HG03442 (cell line): ENCODE measurements at regions not wholly inside any gene's neighbourhood (a gene's known extent, or its start where the extent isn't known, plus 50 kb on each side); places are given as distances from the start of the nearest gene placed in this dataset.
"Not testable (repeated sequence)": the region's sequence is repeated elsewhere in the genome, so short reads cannot be mapped to it uniquely, and the experiment has no call there.

ENCODE experiments used
- ATAC-seq: cut with Tn5 transposase; IDR thresholded peaks from one replicate; pipeline ENCODE4 v1.9.1; 2021; ENCODE audit warnings: mild to moderate bottlenecking, moderate library complexity; ENCODE audit not compliant: unreplicated experiment

DNA sequence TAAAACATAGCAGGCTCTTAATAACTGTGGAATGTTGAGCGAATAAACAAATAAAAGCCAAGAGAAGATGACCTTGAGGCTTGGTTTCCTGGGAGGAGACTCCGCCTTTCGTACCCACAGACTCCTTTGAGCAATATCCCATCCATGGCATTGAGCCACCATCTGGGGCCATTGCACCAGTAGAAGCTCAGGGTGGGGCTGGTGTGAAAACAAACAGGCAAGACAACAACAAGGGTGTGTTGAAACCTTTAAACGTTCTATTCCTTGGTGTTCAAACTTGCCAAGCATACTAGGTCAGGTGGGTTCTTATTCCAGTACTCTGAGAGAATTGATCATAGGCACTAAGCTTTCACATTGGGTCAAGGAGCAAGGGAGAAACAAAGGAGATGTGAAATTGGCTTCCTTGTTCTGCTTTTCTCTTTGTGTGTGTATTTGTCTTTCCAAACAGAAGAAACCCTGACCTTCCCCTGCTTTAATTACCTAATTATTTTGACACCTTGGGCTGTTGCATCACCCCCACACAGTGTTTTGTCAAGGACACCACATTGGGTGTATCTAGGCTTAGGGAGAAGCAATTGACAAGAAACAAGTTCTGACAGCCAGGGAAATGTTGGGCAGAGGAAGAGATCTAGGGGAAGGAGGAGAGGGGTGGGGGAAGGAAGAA is 105.1 kb upstream of the BCL6 start:
- no peak for ATAC-seq

DNA sequence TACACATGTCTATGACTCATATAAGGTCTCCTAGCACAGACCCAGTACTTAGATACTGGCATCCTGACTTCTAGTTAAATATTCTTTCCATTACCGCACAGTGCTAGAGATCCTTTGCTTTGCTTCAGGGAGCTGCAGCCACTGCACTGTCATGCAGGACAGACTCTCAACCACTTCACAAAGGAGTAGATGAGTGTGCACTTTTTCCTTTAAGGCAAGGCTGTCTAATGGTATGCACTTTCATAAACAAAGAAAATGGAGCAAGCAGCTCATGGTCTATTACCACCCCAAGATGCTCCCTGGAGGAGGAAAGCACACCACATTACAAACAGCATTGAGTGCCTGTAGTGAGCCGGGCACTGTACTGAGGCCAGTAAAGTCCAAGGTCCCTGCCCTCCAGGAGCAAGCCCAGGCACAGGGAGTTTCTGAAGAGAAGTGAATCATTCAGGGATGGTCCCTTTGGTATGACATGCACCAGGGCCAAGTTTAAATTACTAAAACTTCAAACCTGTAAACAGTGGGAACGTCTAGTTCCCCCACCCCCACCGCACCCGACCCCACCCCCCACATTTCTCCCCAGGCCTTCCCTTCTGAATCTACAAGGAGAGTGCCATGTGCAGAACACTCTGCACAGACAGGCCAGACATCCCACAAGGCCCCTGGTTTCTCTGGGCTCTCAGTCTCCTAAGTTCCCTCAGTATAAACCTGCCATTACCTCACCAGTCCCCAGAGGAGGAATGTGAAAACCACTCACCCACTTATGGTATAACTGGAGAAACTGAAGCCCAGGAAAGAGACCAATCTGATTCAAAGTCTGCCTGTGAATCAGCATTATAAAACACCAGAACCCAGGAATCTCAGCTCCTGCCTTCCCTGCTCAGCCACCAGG is 107.8 kb upstream of the BCL6 start:
- no peak for ATAC-seq

DNA sequence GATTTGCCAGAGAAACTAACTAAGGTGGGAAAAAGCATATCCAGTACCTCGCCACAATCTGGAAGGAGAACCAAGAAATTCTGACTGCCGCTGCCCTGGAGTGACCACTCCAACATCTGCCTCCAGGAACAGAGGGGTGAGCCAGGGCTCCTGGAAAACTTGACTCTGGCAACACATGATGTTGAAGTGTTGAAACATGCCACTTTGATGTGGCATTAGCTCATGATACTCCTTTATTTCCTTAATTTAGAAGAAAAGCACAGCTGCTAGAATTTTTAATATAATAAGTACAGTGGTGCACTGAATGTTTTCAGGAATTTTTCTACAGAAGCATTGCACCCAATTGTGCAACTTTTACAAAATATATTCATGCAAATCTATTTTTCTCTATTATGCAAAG is 109.9 kb upstream of the BCL6 start:
- no peak for ATAC-seq

DNA sequence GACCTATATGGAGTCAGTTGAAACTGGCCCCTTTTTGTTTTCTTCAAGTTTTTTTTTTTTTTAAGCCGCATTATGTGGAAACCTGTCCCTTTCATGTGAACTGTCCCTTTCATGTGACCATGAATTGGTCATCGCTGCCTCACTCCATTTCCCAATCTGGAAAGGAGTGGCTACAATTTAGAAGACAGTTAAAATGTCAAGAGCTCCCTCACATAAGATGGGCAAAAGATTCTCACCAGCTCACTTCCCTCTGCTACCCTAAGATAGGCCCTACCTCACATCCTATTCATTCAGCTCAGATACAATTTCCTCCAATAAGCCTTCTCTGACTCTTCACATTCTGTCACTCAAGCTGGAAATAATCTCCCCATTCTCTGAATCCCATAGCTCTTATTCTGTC is 111.3 kb upstream of the BCL6 start:
- ATAC-seq, result no peak

DNA sequence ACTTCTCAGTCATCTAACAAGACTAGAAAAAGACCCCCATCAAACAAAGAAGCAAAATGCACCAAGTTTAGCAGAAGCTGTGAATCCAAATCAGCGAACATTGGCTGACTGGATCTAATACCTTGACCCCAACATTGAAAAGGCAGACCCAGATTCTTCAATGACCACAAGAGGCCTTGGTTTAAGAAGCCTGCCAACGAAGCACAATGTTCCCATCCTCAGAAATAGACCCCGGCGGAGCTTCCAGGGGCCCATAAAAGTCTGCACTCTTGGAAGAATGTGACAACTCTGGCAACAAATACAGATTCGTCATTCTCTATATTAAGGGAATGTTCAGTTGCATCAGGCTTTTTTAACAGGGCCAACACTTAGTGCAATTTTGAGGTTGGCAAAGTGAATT is 112.8 kb upstream of the BCL6 start:
- ATAC-seq, result no peak

DNA sequence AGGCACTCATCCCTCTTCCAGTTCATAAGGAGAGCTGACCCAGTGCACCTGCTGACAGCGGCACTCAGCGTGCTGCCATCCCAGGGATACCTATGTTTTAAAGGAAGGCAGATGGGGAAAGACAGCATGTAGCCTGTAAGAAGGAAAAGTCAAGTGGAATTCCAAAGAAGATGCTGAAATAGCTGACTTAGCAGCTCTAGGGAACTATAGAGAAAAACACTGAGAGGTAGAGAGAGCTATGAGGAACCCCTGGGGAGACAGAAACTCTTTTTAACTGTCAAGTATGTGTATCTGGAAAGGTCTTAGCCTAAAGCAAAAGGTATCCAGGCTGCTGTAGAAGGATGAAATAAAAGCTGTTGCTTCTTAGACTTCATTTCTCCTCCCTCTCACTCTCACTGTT is 113.4 kb upstream of the BCL6 start:
- ATAC-seq, result no peak

DNA sequence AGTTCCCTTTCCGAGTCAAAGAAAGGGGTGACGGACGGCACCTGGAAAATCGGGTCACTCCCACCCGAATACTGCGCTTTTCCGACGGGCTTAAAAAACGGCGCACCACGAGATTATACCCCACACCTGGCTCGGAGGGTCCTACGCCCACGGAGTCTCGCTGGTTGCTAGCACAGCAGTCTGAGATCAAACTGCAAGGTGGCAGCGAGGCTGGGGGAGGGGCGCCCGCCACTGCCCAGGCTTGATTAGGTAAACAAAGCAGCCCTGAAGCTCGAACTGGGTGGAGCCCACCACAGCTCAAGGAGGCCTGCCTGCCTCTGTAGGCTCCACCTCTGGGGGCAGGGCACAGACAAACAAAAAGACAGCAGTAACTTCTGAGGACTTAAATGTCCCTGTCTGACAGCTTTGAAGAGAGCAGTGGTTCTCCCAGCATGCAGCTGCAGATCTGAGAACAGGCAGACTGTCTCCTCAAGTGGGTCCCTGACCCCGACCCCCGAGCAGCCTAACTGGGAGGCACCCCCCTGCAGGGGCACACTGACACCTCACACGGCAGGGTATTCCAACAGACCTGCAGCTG is 117.5 kb upstream of the BCL6 start:
- not testable (repeated sequence) for ATAC-seq

DNA sequence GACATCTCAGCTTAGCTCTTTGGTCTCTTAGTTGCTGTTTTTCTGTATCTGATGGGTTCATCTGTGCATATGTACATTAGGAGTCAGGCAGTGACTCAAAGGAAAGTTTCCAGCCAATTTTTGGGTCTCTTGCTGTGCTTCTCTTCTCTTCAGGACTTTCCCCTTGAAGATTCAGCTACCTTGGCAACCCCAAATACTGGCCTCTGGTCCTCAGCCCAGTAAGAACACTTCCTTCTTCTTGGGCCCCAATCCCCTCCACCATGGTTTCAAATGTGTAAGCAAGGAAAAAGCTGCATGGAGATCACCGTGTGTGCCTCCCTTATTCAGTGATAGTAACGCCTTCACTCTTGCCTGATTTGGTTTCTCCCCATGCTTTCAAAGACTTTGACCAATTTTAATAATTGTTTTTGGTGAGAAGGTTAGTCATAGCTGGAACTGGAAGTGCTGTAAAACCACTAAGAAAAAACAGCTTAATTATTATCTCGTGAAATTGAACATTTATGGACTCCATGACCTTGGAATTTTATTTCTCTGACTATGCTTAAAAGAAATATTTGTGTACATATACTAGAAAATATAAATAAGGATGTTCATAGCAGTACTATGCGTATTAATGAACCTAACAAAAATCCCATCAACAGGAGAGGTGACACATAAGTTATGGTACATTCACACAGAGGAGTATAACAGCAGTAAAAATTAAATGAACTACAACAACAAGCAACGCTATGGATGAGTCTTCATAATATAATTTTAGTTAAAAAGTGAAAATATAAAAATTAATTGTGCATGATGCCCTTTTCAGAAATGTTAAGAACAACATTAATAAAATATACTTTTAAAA is 125.3 kb upstream of the BCL6 start:
- ATAC-seq, result no peak

DNA sequence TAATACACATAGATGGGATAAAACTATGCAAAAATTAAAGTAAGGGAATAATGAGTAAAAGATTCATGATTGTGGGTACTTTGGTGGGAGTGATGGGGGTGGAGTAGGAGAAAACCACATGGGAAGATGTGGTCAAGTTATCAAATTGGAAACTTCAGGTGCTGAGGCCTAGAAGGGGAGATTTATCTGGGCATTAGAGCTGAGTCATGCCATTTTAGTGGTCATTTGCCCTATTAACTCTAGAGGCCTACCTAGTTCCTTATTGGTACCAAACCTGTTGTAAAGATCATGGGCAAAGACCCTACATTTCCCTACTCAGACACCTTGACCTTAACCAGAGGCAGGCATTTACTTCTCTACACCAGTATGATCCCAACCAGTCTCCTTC is 125.9 kb upstream of the BCL6 start:
- no peak for ATAC-seq

DNA sequence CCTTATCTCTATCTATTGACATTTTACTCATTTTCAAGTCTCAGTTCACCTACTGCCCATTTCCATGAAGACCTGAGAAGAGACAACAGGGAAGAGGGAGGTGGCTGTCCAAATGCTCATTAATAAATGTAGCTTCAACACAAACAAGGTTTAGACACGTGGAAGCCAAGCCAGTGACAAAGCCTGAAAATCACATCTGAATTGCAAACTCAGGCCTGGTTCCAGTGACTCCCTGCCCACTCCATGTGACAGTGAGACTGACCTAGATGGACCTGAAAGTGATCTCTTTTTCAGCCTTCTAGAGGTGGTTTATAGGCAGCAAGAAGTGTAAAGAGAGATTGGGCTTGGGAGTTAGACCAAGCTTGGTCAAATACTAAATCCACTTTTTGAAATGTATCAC is 126.6 kb upstream of the BCL6 start:
- no peak for ATAC-seq

DNA sequence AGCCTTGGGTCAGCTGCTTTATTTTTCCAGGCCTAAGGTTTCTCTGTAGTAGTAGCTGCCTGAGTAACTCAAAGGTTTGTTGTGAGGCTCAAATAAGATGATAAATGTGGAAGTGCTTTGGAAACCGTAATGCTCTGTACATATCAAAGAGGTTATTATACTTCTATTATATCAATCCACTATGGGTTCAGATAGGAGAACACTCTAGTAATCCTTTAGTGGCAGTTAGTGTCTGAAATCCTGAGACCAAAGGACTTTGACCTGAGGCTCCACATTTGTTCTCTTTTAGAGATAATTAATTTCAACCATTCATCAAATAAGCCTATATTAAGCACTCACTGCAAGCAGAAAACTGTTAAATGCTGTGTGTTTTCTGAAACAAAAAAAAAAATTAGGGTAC is 128.6 kb upstream of the BCL6 start:
- no peak for ATAC-seq

DNA sequence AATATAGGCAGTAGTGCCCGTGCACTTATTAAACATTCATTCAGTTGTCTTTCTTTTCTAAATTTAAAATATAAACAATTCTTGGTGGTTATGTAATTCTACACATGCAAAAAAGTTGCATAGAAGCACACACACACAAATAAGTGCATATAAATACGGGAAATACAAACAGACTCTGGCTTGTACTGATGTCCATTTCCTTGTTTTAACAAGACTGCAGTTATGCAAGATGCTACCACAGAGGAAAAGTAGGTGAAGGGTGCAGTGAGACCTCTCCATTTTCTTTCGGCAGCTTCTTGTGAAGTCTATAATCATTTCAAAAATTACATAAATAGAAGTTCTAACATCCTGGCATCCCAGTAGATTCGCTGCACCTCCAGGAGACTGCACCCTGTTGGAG is 130.6 kb upstream of the BCL6 start:
- ATAC-seq, result no peak

DNA sequence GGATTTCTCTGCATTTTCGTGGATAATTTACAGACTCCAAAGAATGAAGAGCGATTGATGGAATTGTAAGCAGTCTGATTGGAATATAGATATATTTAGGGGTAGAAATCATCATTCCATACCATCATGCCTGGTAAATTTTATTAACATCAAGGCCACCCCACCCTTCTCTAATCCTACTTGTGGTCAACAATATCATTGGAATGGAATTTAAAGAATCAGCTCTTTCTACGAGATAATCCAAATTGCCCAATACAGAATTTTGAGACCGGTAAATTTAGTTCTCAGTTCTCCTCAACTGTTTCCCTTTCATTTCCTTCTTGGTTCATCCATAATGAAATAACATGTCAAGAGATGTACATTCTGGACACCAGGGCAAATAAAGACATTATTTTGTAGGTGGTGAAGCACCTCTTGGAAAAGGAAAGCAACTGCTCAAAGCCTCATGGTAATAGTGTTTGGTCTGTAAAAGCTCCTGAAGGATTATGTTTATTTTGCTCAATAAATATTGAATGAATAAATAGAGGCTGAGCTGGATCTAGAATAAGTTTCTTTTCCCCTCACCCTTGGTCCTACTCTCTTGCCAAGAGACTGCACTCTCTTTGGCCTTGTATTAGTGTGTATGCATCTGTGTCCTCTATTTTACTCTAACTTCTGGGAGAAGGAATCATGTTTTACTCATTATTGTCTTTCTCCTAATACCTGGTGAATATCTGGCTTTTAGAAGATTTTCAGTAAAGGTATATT is 133.7 kb upstream of the BCL6 start:
- no peak for ATAC-seq

DNA sequence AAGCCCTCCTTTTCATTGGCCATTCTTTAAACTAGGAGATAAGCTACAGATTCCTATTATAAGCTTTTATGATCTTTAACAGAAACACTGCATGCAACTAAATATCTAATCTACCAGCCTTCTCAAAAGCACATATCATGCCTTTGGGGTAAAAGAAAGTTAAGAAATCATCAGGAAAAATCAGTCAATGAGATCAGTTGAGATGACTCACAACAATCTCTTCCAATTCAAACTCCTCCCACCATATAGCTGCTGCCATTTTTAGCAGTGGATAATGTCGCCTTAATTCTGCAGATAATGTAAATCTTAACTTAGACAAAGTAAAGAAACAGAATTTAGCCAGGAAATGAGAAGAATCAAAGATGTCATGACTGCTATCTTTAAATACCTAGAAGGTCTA is 135.2 kb upstream of the BCL6 start:
- no peak for ATAC-seq

DNA sequence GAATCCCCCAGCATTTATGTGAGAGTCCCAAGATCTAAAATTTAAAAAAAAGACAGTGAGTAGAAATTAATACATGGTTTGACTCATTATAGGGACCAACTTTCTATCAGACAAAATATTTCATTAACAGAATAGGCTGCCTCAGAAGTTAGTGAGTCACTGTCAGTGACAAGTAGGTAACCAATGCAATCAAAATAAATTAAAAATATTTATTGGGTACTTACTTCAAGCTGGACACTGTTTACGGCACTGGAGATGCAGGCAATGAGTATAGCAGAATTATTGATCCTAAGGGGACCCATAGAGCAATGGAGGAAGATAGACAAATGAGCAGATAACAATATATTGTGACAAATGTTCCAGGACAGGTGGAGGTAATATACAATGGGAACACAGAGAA is 135.6 kb upstream of the BCL6 start:
- no peak for ATAC-seq

DNA sequence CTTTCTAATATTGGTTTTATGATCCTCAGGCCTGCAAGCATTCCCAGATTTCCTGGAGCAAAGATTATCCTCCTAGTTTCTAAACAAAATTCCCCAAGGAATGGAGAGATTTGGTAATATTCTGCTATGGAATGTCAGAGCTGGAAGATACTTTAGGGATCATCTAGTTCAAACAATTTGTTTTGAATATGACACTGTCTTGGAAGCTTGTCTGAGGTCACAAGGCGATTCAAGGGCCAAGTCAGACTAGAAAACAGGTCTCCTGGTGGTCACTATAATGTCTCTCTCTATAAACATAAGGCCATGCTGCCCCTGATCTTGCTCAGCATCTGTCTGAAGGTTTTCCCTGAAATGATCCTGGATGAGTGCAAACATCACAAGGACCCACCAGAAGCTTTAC is 143.4 kb upstream of the BCL6 start:
- no peak for ATAC-seq

DNA sequence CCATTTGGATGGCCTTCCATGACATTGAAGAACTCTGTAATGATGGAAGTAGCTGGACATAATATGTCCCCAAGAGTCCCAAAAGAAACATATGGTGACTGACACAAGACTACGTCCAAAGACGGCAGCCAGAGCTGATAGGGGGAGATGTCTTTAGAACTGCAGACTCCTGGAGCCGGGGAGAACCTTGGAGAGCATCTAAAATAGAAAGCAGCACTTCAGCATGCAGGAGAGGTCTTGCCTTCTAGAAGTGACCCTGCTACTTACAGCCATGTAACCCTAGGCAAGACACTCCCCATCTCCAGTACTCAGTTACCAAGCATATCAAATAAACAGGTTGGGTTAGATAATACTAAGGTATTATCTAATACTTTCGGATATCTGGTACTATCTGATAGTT is 143.8 kb upstream of the BCL6 start:
- no peak for ATAC-seq

DNA sequence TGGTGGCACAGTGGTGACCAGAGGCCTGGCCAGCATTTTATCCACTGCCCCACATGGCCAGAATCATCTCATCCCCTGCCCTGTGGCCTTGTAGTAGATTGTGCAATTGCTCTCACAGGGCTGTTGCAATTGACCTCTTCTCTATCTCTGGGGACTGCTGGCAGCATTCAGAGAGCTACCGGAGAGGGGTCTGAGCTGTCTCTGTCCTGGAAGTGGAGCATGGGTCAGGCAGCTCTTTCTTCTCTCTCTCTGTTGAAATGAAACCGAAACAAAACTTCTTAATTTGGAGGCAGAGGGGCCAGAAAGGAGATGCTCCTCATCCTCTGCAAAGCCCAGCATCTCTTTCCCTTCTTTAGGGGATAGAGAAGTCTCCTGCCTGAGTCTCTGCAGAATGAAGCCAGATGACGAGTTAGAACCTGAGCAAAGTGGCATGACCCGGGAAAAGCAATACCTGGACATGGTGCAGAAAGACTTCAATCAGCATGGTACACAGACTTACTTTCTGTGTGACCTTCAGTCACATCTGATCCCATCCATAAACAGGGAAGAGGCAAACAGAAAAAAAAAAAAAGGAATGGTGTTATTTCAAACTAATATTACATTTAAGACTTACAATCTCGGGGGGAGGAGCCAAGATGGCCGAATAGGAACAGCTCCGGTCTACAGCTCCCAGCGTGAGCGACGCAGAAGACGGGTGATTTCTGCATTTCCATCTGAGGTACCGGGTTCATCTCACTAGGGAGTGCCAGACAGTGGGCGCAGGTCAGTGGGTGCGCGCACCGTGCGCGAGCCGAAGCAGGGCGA is 144.5 kb upstream of the BCL6 start:
- no peak for ATAC-seq

DNA sequence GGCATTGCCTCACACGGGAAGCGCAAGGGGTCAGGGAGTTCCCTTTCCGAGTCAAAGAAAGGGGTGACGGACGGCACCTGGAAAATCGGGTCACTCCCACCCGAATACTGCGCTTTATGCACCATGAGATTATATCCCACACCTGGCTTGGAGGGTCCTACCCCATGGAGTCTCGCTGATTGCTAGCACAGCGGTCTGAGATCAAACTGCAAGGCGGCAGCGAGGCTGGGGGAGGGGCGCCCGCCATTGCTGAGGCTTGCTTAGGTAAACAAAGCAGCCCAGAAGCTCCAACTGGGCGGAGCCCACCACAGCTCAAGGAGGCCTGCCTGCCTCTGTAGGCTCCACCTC is 145.1 kb upstream of the BCL6 start:
- not testable (repeated sequence) for ATAC-seq

DNA sequence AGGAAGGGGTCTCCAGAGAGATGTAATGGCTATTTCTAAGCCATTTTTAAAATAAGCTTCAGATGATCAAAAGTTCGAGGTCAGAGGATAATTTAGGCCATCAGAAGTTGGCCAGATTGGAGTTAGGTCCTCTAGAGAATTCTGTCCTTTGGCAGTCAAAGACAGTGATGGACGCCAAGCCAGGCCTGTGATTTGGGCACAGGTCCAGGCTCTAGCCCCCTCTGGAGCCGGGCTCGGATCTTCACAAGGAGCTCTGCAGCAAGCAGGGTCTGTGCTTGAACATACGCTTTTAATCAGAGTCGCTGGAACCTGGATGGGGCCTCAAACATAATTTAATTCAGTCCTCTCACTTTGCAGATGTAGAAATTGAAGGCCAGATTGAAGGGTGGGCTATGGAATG is 151.4 kb upstream of the BCL6 start:
- ATAC-seq, result no peak
